ENCODE measurements at regions not wholly inside any gene's neighbourhood (a gene's known extent, or its start where the extent isn't known, plus 50 kb on each side); places are given as distances from the start of the nearest gene placed in this dataset.

DNA sequence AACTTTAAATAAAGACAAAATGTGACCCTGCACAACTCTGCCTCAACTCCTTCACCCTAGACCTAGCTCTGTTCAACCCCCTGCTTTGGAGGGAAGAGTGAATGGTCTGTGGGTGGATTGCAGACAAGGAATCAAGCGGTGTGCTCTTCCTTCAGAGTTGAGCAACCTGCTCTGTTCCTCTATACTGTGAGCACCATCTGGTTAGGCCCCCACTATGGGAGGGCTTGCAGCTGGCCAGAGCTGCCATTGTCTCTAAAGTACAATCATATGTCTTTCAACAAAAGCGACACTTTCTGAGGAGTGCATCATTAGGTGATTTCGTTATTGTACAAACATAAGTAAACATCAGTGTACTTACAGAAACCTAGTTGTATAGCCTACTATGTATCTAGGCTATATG lies 406.1 kb upstream of the MARCKS start:
- DNase-seq (no peak), ATAC-seq (no peak)
- no peaks in the 10 kb centered on the region for H3K27me3 Mint-ChIP-seq
- H3K4me3 Mint-ChIP-seq: no peak overlapping the region
- no peaks in the 10 kb centered on the region for H3K9me3 Mint-ChIP-seq
- H3K27ac Mint-ChIP-seq: no peak overlapping the region
- no peaks in the 10 kb centered on the region for H3K4me1 Mint-ChIP-seq

DNA sequence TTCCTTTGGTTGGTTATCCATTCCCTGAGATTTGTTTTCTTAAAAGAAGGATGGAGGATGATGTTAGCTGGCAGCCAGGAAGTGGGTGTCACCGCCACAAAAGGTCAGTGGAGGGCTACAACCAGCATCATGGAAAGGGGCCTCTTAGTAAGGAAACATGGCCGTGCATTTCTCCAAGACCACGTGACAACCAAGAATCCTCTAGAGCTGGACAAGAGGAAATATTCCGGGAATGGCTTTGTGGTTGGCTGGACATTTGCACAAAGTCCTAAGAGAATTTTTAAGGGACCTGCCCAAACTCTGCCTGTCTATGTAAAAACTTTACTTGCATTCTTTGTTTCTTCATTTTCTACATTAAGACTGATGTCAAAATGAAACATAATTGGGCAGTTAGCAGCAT lies 399.9 kb upstream of the MARCKS start:
- Mint-ChIP-seq H3K4me1 (no peaks in the 10 kb centered on the region), H3K27me3 (peaks cover 5% of the 10 kb centered on the region), H3K9me3 (no peaks in the 10 kb centered on the region), H3K27ac (no peak overlapping the region), H3K4me3 (no peak overlapping the region)
- DNase-seq (no peak), ATAC-seq (no peak)

DNA sequence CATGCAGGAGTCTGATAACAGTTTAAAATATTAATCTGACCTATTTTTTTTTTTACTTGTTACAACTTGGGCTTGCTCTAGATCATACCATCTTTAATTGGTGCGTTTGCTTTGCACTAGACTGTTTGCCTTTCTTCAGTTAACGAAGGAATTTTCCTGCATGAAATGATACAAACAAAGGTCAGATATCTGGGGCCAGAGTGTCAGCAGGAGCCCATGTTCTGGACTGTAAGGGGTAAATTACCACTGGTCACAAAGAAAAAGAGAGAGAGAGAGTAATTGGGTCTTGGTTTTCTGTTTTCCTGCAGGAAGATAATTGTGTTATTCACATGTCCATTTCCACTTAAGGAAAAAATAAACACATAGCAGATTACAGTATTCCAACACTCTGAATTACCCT lies 399.4 kb upstream of the MARCKS start:
- H3K27me3 Mint-ChIP-seq: peaks cover 5% of the 10 kb centered on the region
- no peaks in the 10 kb centered on the region for H3K9me3 Mint-ChIP-seq
- no peaks in the 10 kb centered on the region for H3K4me1 Mint-ChIP-seq
- ATAC-seq: no peak
- no peak overlapping the region for H3K27ac Mint-ChIP-seq
- no peak overlapping the region for H3K4me3 Mint-ChIP-seq
- no peak for DNase-seq

DNA sequence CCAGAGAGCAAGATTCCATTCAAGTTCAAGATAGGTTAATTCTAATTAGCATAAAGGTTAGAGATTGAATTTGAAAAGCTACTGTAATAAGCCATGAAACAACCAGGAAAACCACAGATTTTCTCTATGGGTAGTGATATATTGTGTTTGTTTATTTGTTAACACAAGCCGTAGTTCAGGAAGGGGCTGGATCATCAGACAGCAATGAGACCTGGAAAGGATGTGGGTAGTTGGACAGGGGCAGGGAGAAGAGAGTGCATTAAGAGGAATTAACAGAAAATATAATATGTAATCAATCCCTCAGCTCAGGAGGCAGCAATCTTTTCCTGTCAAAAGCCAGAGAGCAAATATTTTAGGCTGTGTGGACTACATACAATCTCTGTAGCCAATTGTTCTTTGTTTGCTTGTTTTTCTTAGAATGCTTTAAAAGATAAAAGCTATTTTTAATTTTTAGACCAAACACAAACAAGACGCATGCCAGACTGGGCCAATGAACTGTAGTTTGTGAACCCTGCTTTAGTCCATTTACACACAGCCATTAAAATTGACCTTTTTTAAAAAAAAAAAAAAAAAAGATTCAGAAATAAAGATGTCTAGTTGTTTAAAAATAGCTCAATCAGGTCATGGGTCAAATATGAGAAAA lies 398.7 kb upstream of the MARCKS start:
- ATAC-seq (no peak), DNase-seq (no peak)
- no peaks in the 10 kb centered on the region for H3K4me1 Mint-ChIP-seq

DNA sequence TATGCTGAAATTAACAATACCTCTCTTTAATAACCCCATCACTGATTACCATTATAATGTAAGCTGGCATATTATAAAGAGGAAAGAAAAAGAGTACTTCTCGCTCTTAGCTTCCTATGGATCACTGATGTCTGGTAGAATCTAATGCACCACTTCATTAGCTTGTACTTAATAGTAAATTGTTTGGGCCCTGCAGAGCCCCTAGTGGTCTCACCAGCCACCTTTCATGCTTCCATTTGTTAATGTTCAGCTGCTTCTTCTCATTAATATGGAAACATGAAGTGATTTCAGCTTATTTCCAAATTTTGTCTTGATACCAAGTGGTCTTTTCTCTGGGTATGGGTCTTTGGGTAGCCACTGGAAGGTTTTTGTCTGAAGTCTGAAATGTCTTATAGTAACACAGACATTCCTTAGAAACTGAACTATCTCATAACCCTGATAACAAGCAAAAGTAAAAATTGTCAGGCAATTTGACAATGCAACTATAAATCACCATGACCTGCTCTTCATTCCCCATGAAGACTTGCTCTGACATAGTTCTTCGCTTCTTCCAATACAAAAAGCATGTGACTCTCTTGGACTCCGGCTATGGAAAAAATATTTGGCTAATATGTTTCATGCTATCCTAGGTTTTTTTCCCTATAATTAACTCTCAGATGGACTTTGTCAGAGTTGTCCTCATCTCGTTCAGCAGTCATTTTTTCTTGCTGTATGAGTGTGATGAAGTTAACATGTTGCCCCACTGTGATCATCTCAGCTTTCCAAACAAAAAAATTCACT lies 395.8 kb upstream of the MARCKS start:
- DNase-seq (no peak), ATAC-seq (no peak)
- no peaks in the 10 kb centered on the region for H3K4me1 Mint-ChIP-seq
- H3K27ac Mint-ChIP-seq: no peak overlapping the region
- H3K4me3 Mint-ChIP-seq: no peak overlapping the region
- peaks cover 5% of the 10 kb centered on the region for H3K27me3 Mint-ChIP-seq
- no peaks in the 10 kb centered on the region for H3K9me3 Mint-ChIP-seq

More for the DNA sequence above, 398.7 kb upstream of the MARCKS start:
- Mint-ChIP-seq H3K27ac (no peak overlapping the region), H3K9me3 (no peaks in the 10 kb centered on the region), H3K4me3 (no peak overlapping the region), H3K27me3 (peaks cover 5% of the 10 kb centered on the region)

DNA sequence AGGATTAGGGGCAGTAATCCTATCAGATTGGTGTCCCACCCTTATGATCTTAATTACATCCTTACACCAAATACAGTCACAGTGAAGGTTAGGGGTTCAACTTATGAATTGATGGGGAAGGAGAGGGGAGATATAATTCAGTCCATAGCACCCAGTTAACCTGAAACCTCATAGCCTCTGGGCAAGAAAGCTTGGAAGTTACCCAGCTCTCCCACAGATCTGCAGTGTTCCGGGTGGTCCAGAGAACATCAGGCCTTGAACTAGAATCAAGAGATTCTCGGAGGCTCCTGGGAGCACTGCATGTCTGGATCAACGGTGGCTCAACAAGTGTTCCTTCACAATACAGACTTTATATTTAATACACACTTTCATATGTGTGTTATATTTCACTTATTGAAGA lies 392.6 kb upstream of the MARCKS start:
- Mint-ChIP-seq H3K4me1 (no peaks in the 10 kb centered on the region), H3K27ac (no peak overlapping the region), H3K27me3 (no peaks in the 10 kb centered on the region), H3K9me3 (no peaks in the 10 kb centered on the region), H3K4me3 (no peak overlapping the region)
- no peak for ATAC-seq
- DNase-seq: no peak

DNA sequence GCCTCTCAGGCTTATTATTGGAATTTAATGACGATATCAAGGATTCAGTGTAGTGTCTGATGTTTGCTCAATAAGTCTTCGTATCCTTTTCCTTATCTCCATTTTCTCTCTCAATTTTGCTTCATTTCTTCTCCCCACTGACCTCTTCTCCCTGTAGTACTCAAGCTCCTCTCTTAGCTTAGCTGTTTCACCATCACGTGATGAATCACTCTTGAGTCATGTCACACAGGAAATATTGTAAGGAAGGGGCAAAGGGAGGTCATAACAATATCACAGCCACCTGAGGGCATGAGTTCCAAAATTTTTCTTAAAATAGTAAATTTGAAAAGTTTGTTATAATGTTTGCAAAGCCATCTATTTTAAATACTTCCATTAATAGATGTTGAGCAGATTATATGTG lies 392.2 kb upstream of the MARCKS start:
- ATAC-seq (no peak), DNase-seq (no peak)
- Mint-ChIP-seq H3K4me1 (no peaks in the 10 kb centered on the region), H3K27me3 (no peaks in the 10 kb centered on the region), H3K9me3 (no peaks in the 10 kb centered on the region), H3K27ac (no peak overlapping the region), H3K4me3 (no peak overlapping the region)

DNA sequence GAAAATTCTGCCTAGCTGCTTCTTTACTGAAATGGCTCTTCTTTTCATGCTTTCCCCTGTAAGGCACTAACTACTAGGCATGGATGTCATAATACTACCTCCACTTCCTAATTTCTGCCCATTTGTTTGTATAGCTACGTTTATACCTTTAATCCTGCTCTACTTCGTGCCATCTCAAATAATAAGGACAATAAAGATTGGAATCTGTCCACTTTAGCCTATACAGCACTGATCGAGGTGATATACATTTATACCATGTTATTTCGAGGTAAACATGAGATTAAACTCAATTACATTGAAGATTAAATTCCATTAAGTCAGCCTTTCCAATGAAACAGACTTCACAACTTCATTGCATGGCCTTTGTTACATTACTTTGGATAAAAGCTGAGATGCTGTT lies 390.6 kb upstream of the MARCKS start:
- H3K4me1 Mint-ChIP-seq: no peaks in the 10 kb centered on the region
- H3K9me3 Mint-ChIP-seq: peaks cover 0 to 8% of the 10 kb centered on the region in 2 donors

DNA sequence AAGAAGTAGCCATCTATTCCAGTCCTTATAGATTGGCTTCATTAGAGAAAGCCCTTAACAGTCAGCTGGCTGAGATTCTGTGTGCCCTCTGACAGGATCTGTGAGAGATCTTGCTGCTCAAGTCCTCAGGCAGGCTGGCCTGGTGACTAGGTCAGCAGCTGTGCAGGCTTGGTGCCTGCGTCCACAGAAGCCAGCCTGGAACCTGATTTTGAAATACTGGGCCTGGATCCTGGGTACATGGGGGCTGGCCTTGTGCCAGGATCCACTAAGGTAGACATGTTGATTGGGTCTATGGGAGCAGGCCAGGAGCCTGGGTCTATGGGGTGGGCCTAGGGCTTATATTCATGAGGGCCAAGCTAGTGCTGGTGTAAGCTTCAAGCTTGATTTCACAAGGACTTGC lies 381.8 kb upstream of the MARCKS start:
- Mint-ChIP-seq H3K27me3 (no peaks in the 10 kb centered on the region), H3K4me1 (no peaks in the 10 kb centered on the region), H3K9me3 (peaks cover 0 to 24% of the 10 kb centered on the region in 2 donors), H3K4me3 (no peak overlapping the region), H3K27ac (no peak overlapping the region)
- no peak for ATAC-seq
- no peak for DNase-seq

More for the DNA sequence above, 390.6 kb upstream of the MARCKS start:
- Mint-ChIP-seq H3K4me3 (no peak overlapping the region), H3K27ac (no peak overlapping the region), H3K27me3 (no peaks in the 10 kb centered on the region)
- DNase-seq (no peak), ATAC-seq (no peak)

DNA sequence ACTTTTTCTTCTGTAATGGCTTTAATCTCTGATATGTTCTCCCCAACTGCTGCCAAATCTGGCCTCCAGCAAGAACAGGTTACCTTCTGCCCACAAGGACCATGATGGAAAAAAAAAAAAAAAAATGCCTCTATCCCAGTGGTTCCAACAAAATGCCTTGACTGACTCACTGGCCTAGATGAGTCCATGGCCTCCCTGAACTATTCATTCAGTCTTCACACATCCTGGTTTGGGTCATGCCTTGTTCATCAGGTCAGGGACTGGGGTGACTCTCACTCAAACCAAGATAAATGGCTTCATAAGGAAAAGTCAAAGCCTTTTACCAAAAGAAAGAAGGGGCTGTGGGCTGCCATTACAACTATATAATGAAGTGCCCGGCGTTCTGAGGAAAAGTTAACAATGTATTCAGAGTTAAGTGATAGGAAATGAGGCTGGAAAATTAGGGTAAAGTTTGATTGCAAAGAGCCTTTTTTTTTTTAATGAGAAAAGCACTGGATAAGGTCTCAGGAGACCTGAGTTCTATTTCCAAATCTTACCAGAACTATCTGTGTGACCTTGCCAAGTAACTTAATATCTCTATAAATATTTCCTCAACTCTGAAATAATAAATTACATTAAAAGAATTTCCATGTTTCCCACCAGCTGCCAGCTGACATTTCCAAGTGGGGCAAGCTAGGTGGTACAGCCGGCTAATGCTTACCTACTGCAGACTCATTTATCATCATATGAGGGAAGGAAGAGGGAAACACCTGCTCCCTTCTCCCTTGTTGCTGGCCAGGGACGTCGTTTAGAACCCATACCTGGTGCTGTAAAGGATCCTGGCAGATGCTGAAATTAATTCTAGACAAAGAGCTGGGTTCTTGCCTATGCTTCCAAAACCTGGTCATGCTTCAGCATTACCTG lies 380.0 kb upstream of the MARCKS start:
- no peak for ATAC-seq
- DNase-seq: no peak
- Mint-ChIP-seq H3K27me3 (no peaks in the 10 kb centered on the region), H3K4me3 (no peak overlapping the region), H3K27ac (no peak overlapping the region), H3K9me3 (peaks cover 0 to 13% of the 10 kb centered on the region in 2 donors), H3K4me1 (no peaks in the 10 kb centered on the region)

DNA sequence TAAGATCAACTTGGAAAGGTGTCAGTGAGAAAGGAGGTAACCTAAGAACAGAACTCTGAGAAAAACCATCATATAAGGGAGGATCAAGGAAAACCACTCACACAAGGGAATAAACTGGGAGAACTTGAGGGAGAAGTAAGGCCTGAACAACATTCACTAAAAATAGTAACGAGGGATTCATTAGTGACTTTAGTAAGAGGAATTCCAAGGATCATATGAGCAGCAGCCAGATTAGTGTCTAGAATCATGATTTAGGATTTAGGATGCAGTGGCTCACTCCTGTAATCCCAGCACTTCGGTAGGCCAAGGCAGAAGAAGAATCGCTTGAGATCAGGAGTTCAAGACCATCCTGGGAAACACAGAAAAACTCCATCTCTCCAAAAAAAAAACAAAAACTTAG lies 376.5 kb upstream of the MARCKS start:
- Mint-ChIP-seq H3K4me1 (no peaks in the 10 kb centered on the region), H3K9me3 (no peaks in the 10 kb centered on the region), H3K27me3 (no peaks in the 10 kb centered on the region), H3K4me3 (no peak overlapping the region), H3K27ac (no peak overlapping the region)
- ATAC-seq (no peak), DNase-seq (no peak)

DNA sequence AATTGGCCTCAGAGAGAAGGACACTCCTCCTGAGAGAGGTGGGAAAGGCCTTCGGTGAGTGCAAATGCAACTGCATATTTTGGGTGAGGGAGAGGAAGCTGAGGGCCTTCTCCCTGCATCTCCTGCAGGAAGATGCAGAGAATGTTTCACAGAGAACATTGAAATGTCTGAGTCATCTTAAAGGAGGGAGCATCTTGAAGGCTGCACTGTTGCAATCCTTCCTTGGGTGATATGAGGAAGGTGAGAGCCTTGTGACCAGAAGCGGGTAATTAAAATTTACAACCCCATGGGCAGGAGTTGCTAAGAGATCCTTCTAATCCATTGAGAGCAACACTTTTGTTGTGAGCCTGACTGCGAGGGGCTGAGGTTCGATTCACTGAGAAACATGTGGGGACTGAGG lies 375.7 kb upstream of the MARCKS start:
- no peak overlapping the region for H3K4me3 Mint-ChIP-seq
- no peaks in the 10 kb centered on the region for H3K4me1 Mint-ChIP-seq
- no peaks in the 10 kb centered on the region for H3K9me3 Mint-ChIP-seq
- H3K27ac Mint-ChIP-seq: no peak overlapping the region
- H3K27me3 Mint-ChIP-seq: no peaks in the 10 kb centered on the region
- ATAC-seq (no peak), DNase-seq (no peak)

DNA sequence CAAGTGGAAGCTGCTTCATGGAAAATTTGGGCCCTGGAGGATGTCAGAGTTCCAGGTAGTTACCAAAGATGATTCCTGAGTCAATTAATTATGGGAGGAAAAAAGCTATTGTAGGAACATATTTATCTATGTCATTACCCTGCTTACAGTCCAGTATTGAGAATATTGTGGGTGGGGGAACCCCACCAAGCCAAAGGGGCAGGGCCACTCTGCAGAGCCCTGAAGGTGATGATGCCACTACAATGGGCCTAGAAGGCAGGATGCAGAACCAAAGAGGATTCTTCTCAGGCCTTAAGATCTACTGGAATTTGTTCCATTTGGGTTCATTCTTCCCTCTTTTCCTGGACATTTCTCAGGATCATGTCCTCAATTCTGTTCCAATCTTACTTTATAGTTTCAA lies 375.2 kb upstream of the MARCKS start:
- H3K9me3 Mint-ChIP-seq: no peaks in the 10 kb centered on the region
- DNase-seq (no peak), ATAC-seq (no peak)
- H3K27ac Mint-ChIP-seq: no peak overlapping the region
- no peaks in the 10 kb centered on the region for H3K4me1 Mint-ChIP-seq
- no peaks in the 10 kb centered on the region for H3K27me3 Mint-ChIP-seq
- H3K4me3 Mint-ChIP-seq: no peak overlapping the region

DNA sequence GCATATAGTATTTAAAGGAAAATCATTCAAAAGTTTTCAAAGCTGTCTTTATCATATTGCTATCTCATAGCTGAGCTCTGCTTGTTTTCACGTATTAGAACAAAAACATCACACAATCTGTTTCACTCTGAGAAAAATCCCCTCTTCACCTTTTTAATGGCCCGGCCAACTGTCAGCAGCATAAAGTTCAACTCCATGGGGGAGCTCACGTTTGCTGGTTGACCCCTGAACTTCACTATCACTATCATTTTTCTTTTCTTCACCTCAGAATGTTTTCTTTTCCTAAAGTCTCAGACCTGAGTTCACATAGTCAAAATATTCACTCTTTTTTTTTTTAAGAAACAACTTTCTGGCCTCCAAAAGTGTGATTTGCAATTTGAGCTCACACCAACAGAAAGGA lies 374.4 kb upstream of the MARCKS start:
- Mint-ChIP-seq H3K27ac (no peak overlapping the region), H3K27me3 (no peaks in the 10 kb centered on the region), H3K9me3 (no peaks in the 10 kb centered on the region), H3K4me3 (no peak overlapping the region), H3K4me1 (no peaks in the 10 kb centered on the region)
- DNase-seq: no peak
- ATAC-seq: no peak

DNA sequence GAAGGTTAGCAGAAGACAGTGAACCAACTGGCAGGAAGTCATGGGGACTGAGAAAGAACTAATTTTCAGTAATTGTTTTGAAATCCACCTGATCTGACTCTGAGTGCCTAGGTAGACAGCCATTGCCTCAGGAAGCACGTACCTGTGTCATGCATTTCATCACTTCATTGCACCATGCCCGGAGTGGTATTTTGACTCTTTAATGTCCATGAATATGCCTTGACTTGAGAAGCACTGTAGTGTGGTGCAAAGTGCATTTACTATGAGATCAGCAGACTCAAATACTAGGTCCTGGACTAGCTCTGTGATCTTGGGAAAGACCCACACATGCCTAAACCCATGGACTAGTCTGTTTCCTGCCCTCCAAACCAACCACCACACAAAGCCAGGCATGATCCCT lies 370.9 kb upstream of the MARCKS start:
- H3K4me1 Mint-ChIP-seq: no peaks in the 10 kb centered on the region
- no peak overlapping the region for H3K4me3 Mint-ChIP-seq
- no peaks in the 10 kb centered on the region for H3K27me3 Mint-ChIP-seq
- no peaks in the 10 kb centered on the region for H3K9me3 Mint-ChIP-seq
- no peak for ATAC-seq
- H3K27ac Mint-ChIP-seq: no peak overlapping the region
- no peak for DNase-seq

DNA sequence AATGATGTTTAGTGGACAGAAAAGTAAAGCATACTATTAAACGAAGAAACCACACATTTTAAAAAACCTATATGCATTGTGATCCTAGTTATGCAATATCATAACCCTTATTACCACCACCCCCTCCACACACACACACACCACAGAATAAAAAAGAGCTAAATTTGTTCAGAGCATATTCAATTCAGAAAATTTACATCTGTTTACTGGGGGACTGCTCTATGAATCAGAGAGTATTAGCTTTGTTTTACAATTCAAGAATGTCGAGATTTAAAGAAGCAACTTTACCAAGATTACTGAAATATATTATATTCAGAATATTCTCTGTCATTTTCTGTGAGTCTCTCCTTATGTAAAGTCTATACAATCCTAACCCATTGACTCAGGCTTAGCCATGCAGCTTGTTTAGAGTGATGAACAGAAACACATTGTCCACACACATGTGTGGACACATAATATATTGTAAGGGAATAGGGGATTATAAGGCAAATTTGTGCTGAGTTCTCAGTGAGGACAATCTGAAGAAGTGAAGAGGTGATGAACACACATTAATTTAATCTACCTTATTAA lies 369.6 kb upstream of the MARCKS start:
- DNase-seq (no peak), ATAC-seq (no peak)
- Mint-ChIP-seq H3K27ac (no peak overlapping the region), H3K4me3 (no peak overlapping the region), H3K27me3 (no peaks in the 10 kb centered on the region), H3K9me3 (no peaks in the 10 kb centered on the region), H3K4me1 (no peaks in the 10 kb centered on the region)

Measured in stimulated activated naive CD8-positive, alpha-beta T cell treated with anti-CD3 and anti-CD28 coated beads, Interleukin-15, amount 100 ng/mL, for 72 hours (primary cell).